ENCODE measurements at regions not wholly inside any gene's neighbourhood (a gene's known extent, or its start where the extent isn't known, plus 50 kb on each side); places are given as distances from the start of the nearest gene placed in this dataset.

DNA sequence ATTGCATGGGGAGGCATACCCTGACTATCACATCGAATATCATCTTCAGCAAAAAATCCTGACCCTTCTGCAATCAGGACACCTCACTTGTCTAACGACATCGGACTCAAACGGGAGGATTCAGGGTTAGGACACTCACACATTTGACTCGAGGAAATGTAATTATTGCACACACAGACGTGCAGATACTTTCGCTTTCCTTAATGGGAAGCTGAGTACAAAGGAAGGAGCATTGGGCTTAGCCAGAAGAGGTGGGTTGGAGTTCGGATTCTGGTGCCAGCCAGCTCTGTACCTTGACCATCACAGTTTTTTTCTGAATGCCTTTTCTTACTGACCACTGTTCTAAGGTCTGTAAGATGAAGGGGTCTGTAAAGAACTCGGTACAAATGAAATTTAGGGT lies 260.4 kb downstream of the GALC start:
- no peak for DNase-seq (ENCODE audit: low read depth)

DNA sequence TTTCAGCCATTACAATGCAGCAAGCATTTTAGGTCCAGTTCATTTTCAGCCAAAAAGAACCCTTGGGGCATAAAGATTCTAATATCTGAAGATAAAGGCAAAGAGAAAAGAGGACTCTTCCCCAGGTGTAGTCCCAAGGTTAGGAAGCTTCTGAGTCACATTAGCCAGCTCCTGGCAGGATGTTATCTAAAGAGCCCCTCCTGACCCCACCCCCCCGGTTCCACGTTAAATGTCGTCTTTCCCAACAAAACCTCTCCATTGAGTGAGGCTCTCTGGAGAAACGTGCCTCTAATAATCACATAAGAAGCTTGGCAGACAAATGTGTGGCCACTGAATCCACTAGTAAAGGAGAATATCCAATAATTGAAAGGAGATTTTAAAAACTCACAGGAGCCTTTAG lies 267.7 kb downstream of the GALC start:
- no peak for DNase-seq (ENCODE audit: low read depth)

GRCh38 chr14:87712396-87713090 lies 280.4 kb downstream of the GALC start:
- no peak for DNase-seq (ENCODE audit: low read depth)

DNA sequence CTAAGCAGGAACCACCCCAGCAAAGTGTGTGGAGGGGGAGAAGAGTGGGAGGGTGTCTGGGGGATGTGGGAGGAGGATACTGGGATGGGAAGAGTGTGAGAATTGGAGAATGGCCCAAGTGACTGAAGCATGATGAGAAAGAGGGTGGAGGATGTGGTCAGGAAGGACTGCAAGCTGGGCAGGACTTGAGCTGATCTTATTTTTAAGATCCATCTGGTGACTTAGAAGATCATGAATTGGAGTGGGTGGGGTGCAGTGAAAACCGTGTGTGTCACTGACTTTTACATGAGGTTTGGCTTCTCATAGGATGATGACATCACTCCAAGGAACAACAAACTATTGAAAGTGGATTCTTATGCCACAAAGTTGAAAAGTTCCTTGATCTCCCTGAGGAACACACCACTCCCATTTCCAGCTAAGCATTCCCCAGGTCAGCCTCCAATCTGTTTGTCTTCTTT lies 287.5 kb downstream of the GALC start:
- no peak for DNase-seq (ENCODE audit: low read depth)

DNA sequence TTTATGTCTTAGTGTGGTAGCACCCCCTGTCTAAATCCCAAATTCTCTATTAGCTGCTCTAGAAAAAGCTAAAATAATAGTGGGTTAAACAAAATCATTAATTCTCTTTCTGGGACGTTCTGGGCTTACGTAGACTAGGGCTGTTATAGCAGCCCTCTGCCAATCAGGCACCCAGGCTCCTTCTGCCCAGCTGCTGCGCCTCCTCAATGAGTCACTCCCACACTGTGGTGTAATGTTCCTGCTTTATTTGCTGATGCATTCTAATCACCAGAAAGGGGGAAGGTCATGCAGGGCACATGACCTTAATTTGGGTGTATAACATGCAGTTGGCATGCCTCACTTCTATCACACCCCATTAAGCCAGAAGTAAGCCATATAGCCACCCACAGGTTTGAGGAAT lies 294.5 kb downstream of the GALC start:
- DNase-seq (ENCODE audit: low read depth) = no peak

DNA sequence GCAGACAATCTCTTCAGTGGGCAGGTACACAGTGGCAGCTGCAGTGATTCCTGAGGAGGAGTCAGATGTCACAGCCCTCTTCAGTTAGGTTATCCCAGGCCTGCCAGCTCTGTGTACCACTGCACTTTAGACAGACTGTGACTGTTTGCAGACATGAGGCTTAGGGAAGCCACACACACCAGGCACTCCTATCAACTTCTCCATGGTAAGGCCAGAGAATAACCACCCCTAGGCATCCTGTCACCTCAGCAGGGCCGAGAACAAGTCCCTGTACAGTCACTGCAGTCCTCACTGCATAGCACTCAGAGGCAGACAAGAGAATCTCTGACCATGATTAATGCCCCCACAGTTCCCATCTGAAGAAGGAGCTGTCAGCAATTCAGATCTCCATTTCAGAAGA lies 296.5 kb downstream of the GALC start:
- DNase-seq (ENCODE audit: low read depth) = no peak

DNA sequence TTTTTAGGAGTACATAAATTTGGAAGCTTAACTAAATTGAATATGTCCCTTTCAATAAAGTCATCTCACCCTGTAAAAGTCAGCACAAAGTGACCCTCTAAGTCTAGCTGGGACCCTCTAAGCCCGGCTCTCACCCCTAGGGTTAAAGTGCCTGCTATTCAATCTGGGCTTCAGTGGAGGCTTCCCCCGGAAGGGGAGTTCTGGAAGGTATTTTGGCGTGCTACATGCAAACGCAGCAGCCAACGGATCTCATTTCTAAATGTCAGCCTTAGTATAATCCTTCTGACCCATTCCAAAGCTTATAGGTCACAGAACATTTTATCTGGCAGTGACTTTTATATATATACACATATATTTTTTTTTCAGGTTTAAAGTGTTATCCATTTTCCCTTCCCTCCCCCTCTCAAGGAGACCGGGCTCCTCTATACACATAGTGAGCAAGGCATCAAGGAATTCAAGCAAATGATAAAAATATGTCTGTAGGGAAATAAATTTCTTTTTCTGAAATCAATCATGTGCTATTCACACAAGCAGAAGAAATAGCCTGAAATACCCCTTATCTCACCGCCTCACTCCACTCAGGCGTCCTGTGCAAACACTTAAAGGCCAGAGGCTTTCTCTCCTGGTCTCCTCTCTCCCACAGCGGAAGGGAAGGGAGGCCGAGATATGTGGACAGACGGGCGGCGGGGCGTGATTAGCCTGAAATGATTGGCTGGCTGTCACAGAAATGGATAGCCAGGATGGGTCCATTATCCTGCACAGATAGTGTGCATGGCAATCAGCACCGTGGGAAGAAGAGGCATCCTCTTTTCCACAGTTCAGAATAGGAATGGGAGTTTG lies 301.7 kb downstream of the GALC start:
- no peak for DNase-seq (ENCODE audit: low read depth)

DNA sequence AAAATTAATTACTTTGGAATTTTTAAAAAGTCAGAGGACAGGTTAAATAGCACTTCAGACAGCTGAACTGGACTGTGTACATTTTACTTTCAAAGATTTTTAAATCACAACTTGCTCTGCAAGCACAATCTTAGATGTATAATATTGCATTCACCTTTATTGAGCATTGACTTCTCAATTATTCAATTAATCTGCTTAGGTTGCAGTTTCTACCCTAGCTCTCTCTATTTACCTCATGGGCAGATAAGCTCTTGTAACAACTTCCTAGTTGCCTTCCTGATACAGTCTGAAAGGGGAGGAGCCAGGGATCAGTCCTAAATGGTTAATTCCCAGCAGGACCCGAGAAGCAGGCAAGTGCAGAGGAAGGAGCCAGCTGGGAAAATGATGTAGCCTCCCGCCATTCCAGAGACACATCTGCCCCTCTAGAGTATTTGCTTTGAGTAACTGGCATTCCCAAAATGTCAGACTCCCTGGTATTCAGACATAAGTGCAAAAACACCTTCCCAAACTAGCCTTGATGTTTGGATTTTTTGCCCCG lies 302.8 kb downstream of the GALC start:
- no peak for DNase-seq (ENCODE audit: low read depth)

DNA sequence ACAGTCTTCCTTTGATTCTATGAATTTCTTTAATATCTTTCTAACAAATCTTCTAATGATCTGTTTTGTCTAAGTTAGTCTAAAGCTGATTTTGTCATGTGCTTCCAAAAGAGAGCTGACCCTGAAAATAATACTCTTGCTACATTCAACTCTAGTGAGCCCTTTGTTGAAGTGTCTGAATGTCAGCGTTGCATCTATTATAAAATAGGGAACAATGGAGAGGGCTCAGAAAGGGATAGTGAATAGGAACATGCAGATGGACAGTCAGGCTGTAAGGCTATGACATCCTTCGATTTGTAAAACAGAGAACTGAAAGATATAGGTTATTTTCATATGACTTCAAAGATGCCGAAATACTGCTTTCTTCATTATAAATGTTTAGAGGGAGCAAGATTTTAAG lies 304.5 kb downstream of the GALC start:
- no peak for DNase-seq (ENCODE audit: low read depth)

- DNase-seq (ENCODE audit: low read depth) = no peak
Observed at GRCh38 chr14:87687420-87687819, 305.6 kb downstream of the GALC start.

GRCh38 chr14:87686746-87687145 lies 306.2 kb downstream of the GALC start:
- DNase-seq (ENCODE audit: low read depth) = no peak

DNA sequence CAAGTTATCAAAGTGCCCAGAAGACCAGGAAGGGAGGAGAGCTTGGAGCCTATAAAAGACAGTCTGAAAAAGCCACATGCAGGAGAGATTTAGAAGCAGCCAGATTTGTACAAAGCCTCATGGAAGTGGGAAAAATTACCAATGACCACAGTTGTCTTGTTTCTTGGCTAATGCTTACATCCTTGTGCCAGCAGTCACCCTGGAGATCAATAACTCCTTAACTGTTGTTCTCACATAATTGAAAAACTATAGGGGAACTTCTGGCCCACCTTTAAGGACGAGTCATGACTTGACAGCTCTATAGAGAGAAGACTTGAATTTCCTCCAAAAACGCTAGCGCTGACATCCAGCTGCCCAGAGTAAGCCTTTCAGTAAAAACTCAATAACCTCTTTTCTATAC lies 313.1 kb downstream of the GALC start:
- no peak for DNase-seq (ENCODE audit: low read depth)

DNA sequence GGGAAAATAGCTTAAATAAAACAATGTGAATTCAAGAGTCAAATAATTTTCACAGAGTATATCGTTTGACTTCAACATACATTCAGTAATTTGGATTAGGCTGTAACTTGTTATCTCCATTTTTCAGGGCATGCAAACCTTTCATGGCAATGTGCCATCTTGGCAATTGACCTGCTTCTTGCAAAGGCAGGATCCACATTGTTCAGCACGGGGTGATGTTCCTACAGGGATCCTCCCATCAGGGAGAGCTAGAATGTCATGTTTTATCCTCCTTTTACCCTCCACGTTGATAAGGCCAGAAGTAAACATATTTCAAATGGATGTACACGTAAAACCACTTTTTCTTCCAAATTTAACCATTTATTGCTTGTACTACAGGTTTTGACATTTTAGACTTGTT lies 314.4 kb downstream of the GALC start:
- DNase-seq (ENCODE audit: low read depth) = no peak

DNA sequence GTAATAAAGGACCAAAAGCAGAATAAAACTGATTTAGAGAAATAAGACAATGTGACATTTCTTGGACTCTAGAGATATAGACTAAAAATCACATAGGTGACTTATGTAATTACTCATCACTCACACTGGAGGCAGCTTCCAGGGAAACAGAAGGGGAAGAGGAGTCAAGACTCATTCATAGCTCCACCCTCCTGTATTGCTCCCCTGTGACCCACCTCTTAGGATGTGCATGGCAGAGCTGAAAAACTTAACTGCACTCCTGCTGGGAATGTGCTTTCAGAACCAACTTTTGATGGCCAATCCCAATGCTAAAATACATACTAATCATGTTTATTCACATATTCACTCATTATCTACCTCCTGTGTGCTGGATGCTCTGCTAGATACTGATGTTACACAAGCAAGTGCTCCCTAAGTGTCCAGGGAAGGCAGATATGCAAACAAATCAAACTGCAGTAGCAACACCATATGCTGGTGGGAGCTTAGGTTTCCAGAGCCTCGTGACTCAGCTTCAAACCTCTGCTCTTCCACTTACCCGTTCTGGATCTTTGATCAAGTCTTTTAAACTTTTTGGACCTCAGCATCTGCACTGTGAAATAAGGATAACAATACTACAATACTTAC lies 316.1 kb downstream of the GALC start:
- DNase-seq (ENCODE audit: low read depth) = no peak

- no peak for DNase-seq (ENCODE audit: low read depth)
Observed at GRCh38 chr14:87667659-87668058, 325.3 kb downstream of the GALC start.

GRCh38 chr14:87656315-87656714 lies 336.7 kb downstream of the GALC start:
- DNase-seq (ENCODE audit: low read depth) = no peak

DNA sequence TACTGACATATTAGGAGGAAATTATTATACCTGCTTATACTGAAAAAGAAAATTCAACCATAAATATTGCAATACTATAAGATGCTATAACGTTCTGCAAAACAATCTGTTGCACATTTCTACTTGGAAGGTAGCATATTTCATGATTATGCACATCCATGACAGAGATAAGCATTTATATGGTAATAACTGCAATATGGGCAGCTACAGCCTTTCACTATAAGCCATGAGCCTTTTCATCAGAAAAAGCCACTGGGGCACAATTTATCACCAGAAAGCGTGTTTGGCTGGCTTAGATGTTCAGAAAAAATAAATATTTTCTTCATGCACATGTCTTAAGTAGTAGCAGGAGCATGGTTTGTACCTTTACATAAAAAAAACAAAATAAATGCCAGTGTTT lies 340.7 kb downstream of the GALC start:
- no peak for DNase-seq (ENCODE audit: low read depth)

GRCh38 chr14:87644689-87645088 lies 348.3 kb downstream of the GALC start:
- DNase-seq (ENCODE audit: low read depth) = no peak

GRCh38 chr14:87643005-87643404 lies 350.0 kb downstream of the GALC start:
- DNase-seq (ENCODE audit: low read depth) = no peak

DNA sequence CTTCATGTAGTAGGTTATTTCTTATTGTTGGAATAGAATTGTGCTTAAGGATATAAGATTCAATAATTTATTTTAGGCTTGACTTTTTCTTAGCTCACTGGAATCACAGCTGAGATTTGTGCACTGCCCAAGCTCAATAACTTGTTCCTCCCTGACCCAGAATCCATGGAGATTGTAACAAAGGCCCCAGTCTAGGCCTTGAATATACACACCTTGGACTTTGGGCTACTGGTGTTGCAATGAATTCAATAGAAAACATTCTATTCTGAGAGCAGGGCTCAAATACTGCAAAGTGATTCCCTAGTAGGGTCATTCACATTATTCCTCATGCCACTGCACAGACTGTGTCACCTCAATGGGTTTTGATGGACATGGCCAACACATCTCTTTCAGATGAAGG lies 352.4 kb downstream of the GALC start:
- DNase-seq (ENCODE audit: low read depth) = no peak

DNA sequence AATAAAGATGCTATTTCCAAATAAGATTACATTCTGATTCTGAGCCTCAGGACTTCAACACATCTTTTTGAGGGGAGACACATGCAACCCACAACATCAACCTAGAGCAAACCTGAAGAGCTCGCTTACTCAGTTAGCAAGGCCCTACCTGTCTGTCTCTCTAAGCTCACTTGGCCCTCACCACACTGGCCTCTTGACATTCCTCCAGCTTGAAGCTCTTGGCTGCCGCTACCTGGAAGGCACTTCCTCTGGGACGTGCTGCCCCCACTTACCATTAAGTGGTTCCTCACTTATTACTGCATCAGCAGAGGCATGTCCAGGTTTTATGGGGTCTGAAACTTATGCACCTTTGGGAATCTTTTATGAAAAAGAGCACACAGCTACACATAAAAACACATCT lies 354.8 kb downstream of the GALC start:
- DNase-seq (ENCODE audit: low read depth) = no peak

DNA sequence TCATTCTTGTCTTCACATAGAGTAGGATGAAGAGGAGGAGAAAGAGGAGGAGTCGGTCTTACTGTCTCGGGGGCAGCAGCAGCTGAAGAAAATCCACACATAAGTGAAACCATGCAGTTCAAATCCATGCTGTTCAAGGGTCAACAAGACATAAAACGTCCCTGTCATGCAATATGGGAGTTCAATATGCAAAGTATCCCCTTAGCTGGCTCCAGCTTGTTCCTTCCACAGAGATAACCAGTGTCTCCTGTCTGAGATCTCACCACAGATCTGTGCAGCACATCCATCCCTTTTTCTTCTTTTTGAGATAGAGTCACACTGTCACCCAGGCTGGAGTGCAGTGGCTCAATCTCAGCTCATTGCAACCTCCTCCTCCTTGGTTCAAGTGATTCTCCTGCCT lies 357.5 kb downstream of the GALC start:
- DNase-seq (ENCODE audit: low read depth) = no peak

DNA sequence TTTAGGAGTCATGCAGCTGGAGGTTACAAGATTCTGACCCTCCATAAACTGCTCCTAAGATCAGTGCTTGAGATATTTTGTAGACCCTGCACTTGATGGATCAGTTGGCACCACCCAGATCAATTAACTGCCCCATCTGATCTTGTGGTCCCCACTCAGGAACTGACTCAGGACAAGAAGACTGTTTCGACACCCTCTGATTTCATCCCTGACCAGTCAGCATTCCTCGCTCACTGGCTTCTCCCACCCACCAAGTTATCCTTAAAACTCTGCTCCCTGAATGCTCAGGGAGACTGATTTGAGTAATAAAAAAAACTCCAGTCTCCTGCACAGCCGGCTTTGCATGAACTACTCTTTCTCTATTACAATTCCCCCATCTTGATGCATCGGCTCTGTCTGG lies 360.2 kb downstream of the GALC start:
- DNase-seq (ENCODE audit: low read depth) = no peak

All from fibroblast of gingiva (primary cell).